ENCODE measurements at regions not wholly inside any gene's neighbourhood (a gene's known extent, or its start where the extent isn't known, plus 50 kb on each side); places are given as distances from the start of the nearest gene placed in this dataset.
"Not testable (repeated sequence)": the region's sequence is repeated elsewhere in the genome, so short reads cannot be mapped to it uniquely, and the experiment has no call there.

DNA sequence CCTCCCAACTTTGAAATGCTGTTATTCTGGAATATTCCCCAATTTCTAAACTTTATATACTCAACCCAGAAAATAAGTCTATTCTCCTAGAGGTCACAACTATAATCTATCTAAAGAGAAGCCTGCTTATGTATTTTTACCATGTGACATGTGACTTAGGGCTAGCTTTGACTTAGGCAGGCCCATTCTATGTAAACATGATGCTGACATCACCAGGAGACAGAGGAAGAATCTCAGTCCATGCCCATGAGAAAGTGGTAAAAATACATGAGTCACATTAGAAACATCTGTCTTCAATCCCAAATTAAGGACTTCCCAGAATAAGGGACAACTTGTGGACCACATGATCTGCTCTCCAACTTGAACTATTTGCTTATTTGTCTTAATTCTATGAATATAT is 113.6 kb upstream of the ID4 start:
- Histone ChIP-seq H3K27me3 (ENCODE audit: control insufficient read depth, insufficient read depth, low read length) (no peaks in the 10 kb centered on the region), H3K4me1 (ENCODE audit: control insufficient read depth, insufficient read depth, low read length) (peaks cover 10% of the 10 kb centered on the region), H3K4me3 (ENCODE audit: low read length) (no peak overlapping the region), H3K36me3 (ENCODE audit: control insufficient read depth, insufficient read depth, low read length) (no peaks in the 10 kb centered on the region), H3K27ac (ENCODE audit: low read length) (no peak overlapping the region), H3K9me3 (replicated peaks; ENCODE audit: control insufficient read depth, low read depth, low read length) (no peaks in the 10 kb centered on the region)
- no peak for DNase-seq

DNA sequence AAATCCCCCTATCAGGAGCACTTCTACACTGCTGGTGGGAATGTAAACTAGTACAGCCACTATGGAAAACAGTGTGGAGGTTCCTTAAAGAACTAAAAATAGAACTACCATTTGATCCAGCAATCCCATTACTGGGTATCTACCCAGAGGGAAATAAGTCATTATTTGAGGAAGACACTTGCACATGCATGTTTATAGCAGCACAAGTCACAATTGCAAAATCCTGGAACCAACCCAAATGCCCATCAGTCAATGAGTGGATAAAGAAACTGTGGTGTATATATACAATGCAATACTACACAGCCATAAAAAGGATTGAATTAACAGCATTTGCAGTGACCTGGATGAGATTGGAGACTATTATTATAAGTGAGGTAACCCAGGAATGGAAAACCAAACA is 111.7 kb upstream of the ID4 start:
- not testable (repeated sequence) for H3K27me3 ChIP-seq (ENCODE audit: control insufficient read depth, insufficient read depth, low read length); H3K27ac ChIP-seq (ENCODE audit: low read length); DNase-seq; H3K4me3 ChIP-seq (ENCODE audit: low read length); H3K36me3 ChIP-seq (ENCODE audit: control insufficient read depth, insufficient read depth, low read length); H3K4me1 ChIP-seq (ENCODE audit: control insufficient read depth, insufficient read depth, low read length); H3K9me3 ChIP-seq (replicated peaks; ENCODE audit: control insufficient read depth, low read depth, low read length)

DNA sequence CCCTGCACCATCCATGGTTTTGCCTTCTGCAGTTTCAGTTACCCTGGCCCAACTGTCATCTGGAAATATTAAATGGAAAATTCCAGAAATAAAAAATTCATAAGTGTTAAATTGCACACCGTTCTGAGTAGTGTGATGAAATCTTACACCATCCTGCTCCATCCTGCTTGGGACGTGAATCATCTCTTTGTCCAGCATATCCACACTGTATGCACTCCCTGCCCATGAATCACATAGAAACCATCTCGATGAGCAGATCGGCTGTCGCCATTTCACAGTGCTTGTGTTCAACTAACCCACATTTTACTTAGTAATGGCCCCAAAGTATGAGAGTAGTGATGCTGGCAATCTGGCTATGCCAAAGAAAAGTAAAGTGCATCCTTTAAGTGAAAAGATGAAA is 105.9 kb upstream of the ID4 start:
- no peaks in the 10 kb centered on the region for H3K4me1 ChIP-seq (ENCODE audit: control insufficient read depth, insufficient read depth, low read length)
- no peak overlapping the region for H3K4me3 ChIP-seq (ENCODE audit: low read length)
- H3K36me3 ChIP-seq (ENCODE audit: control insufficient read depth, insufficient read depth, low read length): no peaks in the 10 kb centered on the region
- H3K9me3 ChIP-seq (replicated peaks; ENCODE audit: control insufficient read depth, low read depth, low read length): peaks cover 2% of the 10 kb centered on the region
- DNase-seq: no peak
- H3K27ac ChIP-seq (ENCODE audit: low read length): no peak overlapping the region
- H3K27me3 ChIP-seq (ENCODE audit: control insufficient read depth, insufficient read depth, low read length): no peaks in the 10 kb centered on the region
- WGBS (ENCODE audit: insufficient coverage): 54% methylated on average over 2 of the region's 5 CpGs

DNA sequence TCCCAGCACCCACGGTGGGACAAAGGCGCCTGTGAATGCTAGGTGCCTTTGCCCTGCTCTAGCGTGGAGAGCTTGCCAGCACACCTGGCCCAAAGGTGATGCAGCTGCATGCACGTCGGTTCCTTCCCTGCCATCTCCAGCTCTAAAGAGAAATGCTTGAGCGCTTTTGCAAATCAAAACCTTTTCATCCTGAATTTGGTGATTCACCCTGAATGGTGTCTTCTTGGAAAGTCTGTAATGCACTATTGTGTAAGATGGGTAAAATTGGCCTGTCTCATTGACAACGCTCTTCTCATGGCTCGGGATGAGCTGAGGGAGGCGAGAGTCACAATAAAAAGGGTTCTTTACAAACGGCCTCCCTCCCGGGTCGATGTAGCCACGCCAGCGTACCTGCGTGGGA is 103.1 kb upstream of the ID4 start:
- Histone ChIP-seq H3K4me1 (ENCODE audit: control insufficient read depth, insufficient read depth, low read length) (no peaks in the 10 kb centered on the region), H3K27me3 (ENCODE audit: control insufficient read depth, insufficient read depth, low read length) (no peaks in the 10 kb centered on the region), H3K9me3 (replicated peaks; ENCODE audit: control insufficient read depth, low read depth, low read length) (peaks cover 2% of the 10 kb centered on the region), H3K4me3 (ENCODE audit: low read length) (no peak overlapping the region), H3K36me3 (ENCODE audit: control insufficient read depth, insufficient read depth, low read length) (no peaks in the 10 kb centered on the region), H3K27ac (ENCODE audit: low read length) (no peak overlapping the region)
- no peak for DNase-seq
- WGBS (ENCODE audit: insufficient coverage): 93% methylated on average over 4 of the region's 15 CpGs

DNA sequence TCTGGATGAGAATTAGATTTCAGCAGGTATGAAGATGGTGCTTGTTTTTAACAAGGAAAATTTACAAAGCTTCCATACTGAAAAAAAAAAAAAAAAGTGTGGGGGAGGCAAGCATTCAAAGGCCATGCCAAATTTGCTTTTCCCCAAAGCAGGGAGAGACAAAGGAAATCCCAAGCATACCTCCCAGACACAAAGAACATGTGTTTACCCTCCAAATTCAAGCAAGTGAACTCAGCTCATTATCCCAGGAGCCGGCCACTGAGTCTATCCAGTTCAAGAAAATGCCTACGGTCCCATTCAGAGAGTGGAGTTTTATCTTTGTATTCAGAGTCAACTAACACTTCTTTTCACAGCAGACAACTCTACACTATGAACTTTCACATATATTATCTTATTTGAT is 102.7 kb upstream of the ID4 start:
- H3K27ac ChIP-seq (ENCODE audit: low read length): no peak overlapping the region
- H3K9me3 ChIP-seq (replicated peaks; ENCODE audit: control insufficient read depth, low read depth, low read length): peaks cover 2% of the 10 kb centered on the region
- no peaks in the 10 kb centered on the region for H3K4me1 ChIP-seq (ENCODE audit: control insufficient read depth, insufficient read depth, low read length)
- no peak for DNase-seq
- no peaks in the 10 kb centered on the region for H3K27me3 ChIP-seq (ENCODE audit: control insufficient read depth, insufficient read depth, low read length)
- no peaks in the 10 kb centered on the region for H3K36me3 ChIP-seq (ENCODE audit: control insufficient read depth, insufficient read depth, low read length)
- WGBS (ENCODE audit: insufficient coverage): 50% methylated on average over 1 of the region's 2 CpGs
- H3K4me3 ChIP-seq (ENCODE audit: low read length): no peak overlapping the region

DNA sequence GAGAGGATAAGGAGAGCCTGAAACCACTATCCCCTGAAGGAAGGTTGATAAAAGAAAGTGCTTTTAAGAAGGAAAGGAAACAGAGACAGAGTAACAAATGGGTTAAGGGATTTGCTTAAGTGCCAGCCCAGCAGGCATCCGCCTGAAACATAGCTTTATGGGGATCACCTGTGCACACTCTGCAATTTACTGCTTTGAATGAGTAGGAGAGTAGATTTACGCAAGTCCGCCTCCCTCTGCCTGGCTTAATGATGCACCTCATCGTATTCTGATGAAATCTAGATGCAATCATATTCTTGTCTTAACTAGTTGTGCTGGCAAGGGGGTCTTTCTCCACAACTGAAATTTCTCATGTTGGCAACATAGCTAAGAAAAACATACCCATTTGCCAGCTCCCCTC is 101.1 kb upstream of the ID4 start:
- no peak overlapping the region for H3K4me3 ChIP-seq (ENCODE audit: low read length)
- WGBS (ENCODE audit: insufficient coverage): 20% methylated on average over 2 of the region's 4 CpGs
- no peak for DNase-seq

DNA sequence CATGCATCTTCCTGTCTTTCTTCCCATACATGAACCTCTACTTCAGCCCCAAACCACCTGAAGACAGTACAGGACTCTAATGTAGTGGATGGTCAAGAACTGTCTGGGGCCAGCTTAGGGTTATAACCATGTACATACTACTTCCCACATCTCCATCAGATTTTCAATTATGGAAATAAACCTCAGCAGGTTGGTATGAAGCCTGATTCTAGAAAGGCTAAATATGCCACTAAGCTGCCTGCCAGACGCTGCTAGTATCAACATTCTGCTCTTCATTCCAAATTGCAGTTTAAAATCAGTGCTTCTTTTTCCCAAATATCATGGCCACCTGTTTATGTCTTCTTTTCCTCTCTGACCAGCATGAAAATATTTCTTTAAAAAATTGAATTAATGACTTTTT is 99.2 kb upstream of the ID4 start:
- DNase-seq: no peak
- Histone ChIP-seq H3K4me3 (ENCODE audit: low read length) (no peak overlapping the region), H3K27me3 (ENCODE audit: control insufficient read depth, insufficient read depth, low read length) (no peaks in the 10 kb centered on the region), H3K9me3 (replicated peaks; ENCODE audit: control insufficient read depth, low read depth, low read length) (no peaks in the 10 kb centered on the region), H3K27ac (ENCODE audit: low read length) (no peak overlapping the region), H3K36me3 (ENCODE audit: control insufficient read depth, insufficient read depth, low read length) (no peaks in the 10 kb centered on the region), H3K4me1 (ENCODE audit: control insufficient read depth, insufficient read depth, low read length) (no peaks in the 10 kb centered on the region)
- 60% methylated on average over 1 of the region's 1 CpG for WGBS (ENCODE audit: insufficient coverage)

More for the DNA sequence above, 101.1 kb upstream of the ID4 start:
- no peak overlapping the region for H3K27ac ChIP-seq (ENCODE audit: low read length)
- H3K4me1 ChIP-seq (ENCODE audit: control insufficient read depth, insufficient read depth, low read length): no peaks in the 10 kb centered on the region
- H3K27me3 ChIP-seq (ENCODE audit: control insufficient read depth, insufficient read depth, low read length): no peaks in the 10 kb centered on the region
- H3K9me3 ChIP-seq (replicated peaks; ENCODE audit: control insufficient read depth, low read depth, low read length): no peaks in the 10 kb centered on the region
- no peaks in the 10 kb centered on the region for H3K36me3 ChIP-seq (ENCODE audit: control insufficient read depth, insufficient read depth, low read length)

DNA sequence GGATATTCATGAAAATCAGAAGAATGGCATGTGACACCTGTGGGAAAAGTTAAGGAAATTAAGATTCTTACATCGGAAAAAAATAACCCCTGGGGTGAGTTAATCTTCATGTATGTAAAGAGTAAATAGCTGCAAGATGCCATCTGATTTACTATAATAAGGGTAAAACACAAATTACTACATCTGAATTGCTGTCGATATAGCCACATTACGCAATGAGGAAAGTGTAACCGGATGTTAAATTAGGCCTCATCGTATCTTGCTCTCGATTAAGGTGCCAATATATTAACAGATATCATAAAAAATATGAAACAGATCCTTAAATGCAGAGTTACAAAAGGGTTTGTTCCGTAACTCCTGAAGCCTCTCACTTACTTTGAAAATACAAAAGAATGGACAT is 87.4 kb upstream of the ID4 start:
- Histone ChIP-seq H3K4me3 (ENCODE audit: low read length) (no peak overlapping the region), H3K27ac (ENCODE audit: low read length) (no peak overlapping the region), H3K27me3 (ENCODE audit: control insufficient read depth, insufficient read depth, low read length) (no peaks in the 10 kb centered on the region), H3K4me1 (ENCODE audit: control insufficient read depth, insufficient read depth, low read length) (no peaks in the 10 kb centered on the region), H3K9me3 (replicated peaks; ENCODE audit: control insufficient read depth, low read depth, low read length) (no peaks in the 10 kb centered on the region), H3K36me3 (ENCODE audit: control insufficient read depth, insufficient read depth, low read length) (no peaks in the 10 kb centered on the region)
- no peak for DNase-seq
- WGBS (ENCODE audit: insufficient coverage): no CpG with 5 or more reads among the region's 7 CpGs

DNA sequence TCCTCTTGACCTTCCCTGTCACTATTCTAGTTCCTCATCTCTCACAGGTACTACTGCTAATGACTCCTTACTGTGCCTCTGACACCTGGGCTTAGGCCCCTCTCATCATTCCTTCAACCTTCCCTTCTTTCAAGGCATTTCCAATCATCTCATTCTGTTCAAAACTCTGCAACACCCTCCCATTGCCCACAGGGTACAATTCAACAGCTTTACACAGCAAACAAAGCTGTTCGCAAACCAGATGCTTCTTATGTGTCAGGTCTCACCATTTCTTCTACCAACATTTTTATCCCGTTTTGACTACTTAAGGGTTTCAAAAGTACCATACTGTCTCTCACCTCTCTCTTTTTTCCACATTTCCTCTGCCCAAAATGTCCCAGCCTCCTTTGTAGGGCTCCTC is 84.4 kb upstream of the ID4 start:
- no peaks in the 10 kb centered on the region for H3K9me3 ChIP-seq (replicated peaks; ENCODE audit: control insufficient read depth, low read depth, low read length)
- no peaks in the 10 kb centered on the region for H3K27me3 ChIP-seq (ENCODE audit: control insufficient read depth, insufficient read depth, low read length)
- no peaks in the 10 kb centered on the region for H3K36me3 ChIP-seq (ENCODE audit: control insufficient read depth, insufficient read depth, low read length)
- 78% methylated on average over 2 of the region's 2 CpGs for WGBS (ENCODE audit: insufficient coverage)
- no peak overlapping the region for H3K4me3 ChIP-seq (ENCODE audit: low read length)
- DNase-seq: no peak
- H3K27ac ChIP-seq (ENCODE audit: low read length): no peak overlapping the region
- no peaks in the 10 kb centered on the region for H3K4me1 ChIP-seq (ENCODE audit: control insufficient read depth, insufficient read depth, low read length)

DNA sequence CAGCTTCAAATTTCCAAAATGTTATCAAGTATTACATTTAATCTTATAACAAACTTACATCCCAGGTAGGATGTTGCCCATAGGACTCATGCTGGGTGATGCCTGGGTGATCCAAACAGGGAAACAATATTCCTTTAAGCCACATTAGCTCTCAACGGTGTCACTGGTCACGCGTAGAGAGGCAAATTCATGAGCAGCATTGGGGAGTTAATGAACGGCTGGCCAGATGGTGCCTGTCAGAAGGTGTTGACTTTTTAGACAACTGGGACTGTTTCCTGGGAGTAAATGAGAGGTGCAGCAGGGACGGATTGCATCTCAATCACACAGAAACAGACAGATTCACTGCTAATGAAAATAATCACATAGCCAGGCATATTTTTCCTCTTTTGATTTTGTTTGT is 83.3 kb upstream of the ID4 start:
- Histone ChIP-seq H3K9me3 (replicated peaks; ENCODE audit: control insufficient read depth, low read depth, low read length) (no peaks in the 10 kb centered on the region), H3K4me1 (ENCODE audit: control insufficient read depth, insufficient read depth, low read length) (no peaks in the 10 kb centered on the region), H3K4me3 (ENCODE audit: low read length) (no peak overlapping the region), H3K27me3 (ENCODE audit: control insufficient read depth, insufficient read depth, low read length) (no peaks in the 10 kb centered on the region), H3K36me3 (ENCODE audit: control insufficient read depth, insufficient read depth, low read length) (no peaks in the 10 kb centered on the region), H3K27ac (ENCODE audit: low read length) (no peak overlapping the region)
- WGBS (ENCODE audit: insufficient coverage): no CpG with 5 or more reads among the region's 5 CpGs
- no peak for DNase-seq

DNA sequence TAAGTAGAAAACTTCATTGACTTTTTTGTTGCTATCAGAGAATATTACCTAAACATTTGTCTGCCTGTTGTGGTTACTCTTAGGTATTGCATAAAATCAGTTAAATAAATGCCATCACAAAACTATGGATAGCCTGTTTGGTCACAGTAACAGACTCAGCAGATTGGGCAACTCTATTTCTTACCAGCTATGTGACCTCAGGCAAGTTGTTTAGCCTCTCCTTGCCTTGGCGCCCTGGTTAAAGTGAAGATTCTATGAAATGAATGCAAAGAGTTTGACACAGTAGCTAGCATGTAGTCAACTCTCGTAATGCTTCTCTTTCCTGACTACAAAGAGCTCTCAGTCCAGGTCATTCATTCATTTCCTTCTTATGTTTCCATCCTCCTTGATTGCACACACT is 82.5 kb upstream of the ID4 start:
- Histone ChIP-seq H3K27me3 (ENCODE audit: control insufficient read depth, insufficient read depth, low read length) (no peaks in the 10 kb centered on the region), H3K27ac (ENCODE audit: low read length) (no peak overlapping the region), H3K36me3 (ENCODE audit: control insufficient read depth, insufficient read depth, low read length) (no peaks in the 10 kb centered on the region), H3K4me1 (ENCODE audit: control insufficient read depth, insufficient read depth, low read length) (no peaks in the 10 kb centered on the region), H3K4me3 (ENCODE audit: low read length) (no peak overlapping the region), H3K9me3 (replicated peaks; ENCODE audit: control insufficient read depth, low read depth, low read length) (no peaks in the 10 kb centered on the region)
- no CpG with 5 or more reads among the region's 2 CpGs for WGBS (ENCODE audit: insufficient coverage)
- no peak for DNase-seq
